SJCRH30 (cell line): ENCODE measurements at regions not wholly inside any gene's neighbourhood (a gene's known extent, or its start where the extent isn't known, plus 50 kb on each side); places are given as distances from the start of the nearest gene placed in this dataset.

Experiments used
- DNase-seq, 2 experiments: peaks; one replicate each; pipeline ENCODE4 v3.0.0-alpha.2; 2015 to 2020
- H3K27ac ChIP-seq: fragments of 250-450 bp; sonication (Bioruptor Pico); 2 replicates; pipeline ENCODE4 v1.5.1; 2020; ENCODE audit warnings: mild to moderate bottlenecking, moderate library complexity
- H3K27me3 ChIP-seq: fragments of 250-450 bp; sonication (Bioruptor Pico); 2 replicates; pipeline ENCODE4 v1.5.1; 2020; ENCODE audit warnings: mild to moderate bottlenecking, moderate library complexity
- H3K36me3 ChIP-seq: fragments of 250-450 bp; sonication (Bioruptor Pico); 2 replicates; pipeline ENCODE4 v1.5.1; 2020; ENCODE audit warnings: mild to moderate bottlenecking, moderate library complexity
- H3K4me1 ChIP-seq: fragments of 250-450 bp; sonication (Bioruptor Pico); 2 replicates; pipeline ENCODE4 v1.5.1; 2020; ENCODE audit warnings: mild to moderate bottlenecking, moderate library complexity
- H3K4me3 ChIP-seq: fragments of 250-450 bp; sonication (Bioruptor Pico); 2 replicates; pipeline ENCODE4 v1.5.1; 2020; ENCODE audit warnings: mild to moderate bottlenecking, moderate library complexity
- H3K9me3 ChIP-seq: fragments of 250-450 bp; sonication (Bioruptor Pico); replicated peaks from 2 replicates; pipeline ENCODE4 v1.5.1; 2020; ENCODE audit warnings: mild to moderate bottlenecking, moderate library complexity

- DNase-seq = peak; percentile 28 to 66
- Histone ChIP-seq H3K36me3 (no peaks in the 10 kb centered on the region), H3K9me3 (no peaks in the 10 kb centered on the region), H3K27me3 (no peaks in the 10 kb centered on the region), H3K4me1 (peaks cover 40% of the 10 kb centered on the region), H3K4me3 (no peak overlapping the region), H3K27ac (peak overlapping the region; percentile 89)
These were observed 149.7 kb upstream of the NPHP3 start for GRCh38 chr3:132871956-132872355.

DNA sequence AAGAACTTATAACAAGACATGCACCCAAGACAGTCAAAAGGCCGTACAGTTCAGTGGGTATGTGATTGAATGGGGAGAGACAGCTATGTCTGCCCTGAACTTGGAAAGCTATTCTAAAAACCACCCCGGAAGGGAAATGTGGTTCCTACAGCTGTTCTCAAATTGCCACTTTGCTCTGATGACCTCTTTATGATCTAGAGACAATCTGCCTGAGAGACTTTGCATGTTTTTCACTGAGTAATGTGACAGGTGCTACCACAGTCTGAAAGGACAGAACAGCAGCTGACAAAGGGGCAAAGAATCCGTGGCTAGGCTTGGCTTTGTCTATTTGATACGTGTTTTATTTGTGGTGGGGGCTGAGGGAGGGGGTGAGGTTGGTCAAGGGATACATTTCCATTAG is 148.3 kb upstream of the NPHP3 start:
- peaks cover 40% of the 10 kb centered on the region for H3K4me1 ChIP-seq
- no peak overlapping the region for H3K4me3 ChIP-seq
- no peaks in the 10 kb centered on the region for H3K9me3 ChIP-seq
- peak overlapping the region; percentile 89 for H3K27ac ChIP-seq
- no peaks in the 10 kb centered on the region for H3K36me3 ChIP-seq
- no peaks in the 10 kb centered on the region for H3K27me3 ChIP-seq
- peak; percentile 91 to 98 for DNase-seq

DNA sequence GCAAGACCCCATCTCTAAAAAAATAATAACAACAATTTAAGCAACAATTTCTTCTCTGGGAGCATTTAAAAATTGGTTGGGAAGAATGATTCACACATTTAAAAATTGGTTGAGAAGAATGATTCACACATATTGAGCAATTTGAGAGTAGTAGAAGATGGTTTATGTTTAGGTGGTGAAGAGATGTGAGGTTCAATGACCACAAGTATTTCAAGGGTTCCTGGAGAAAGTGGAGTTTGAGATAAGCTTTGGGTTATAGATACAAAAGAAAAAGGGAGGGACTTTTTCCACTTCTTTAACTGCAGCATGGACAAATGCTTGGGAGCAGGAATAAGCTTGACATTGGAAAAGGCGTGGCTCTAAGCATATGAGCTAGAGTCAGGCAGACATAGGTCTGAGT is 145.7 kb upstream of the NPHP3 start:
- H3K27me3 ChIP-seq = no peaks in the 10 kb centered on the region
- no peak overlapping the region for H3K27ac ChIP-seq
- H3K9me3 ChIP-seq = no peaks in the 10 kb centered on the region
- peaks cover 32% of the 10 kb centered on the region for H3K4me1 ChIP-seq
- no peak for DNase-seq
- no peaks in the 10 kb centered on the region for H3K36me3 ChIP-seq
- no peak overlapping the region for H3K4me3 ChIP-seq

DNA sequence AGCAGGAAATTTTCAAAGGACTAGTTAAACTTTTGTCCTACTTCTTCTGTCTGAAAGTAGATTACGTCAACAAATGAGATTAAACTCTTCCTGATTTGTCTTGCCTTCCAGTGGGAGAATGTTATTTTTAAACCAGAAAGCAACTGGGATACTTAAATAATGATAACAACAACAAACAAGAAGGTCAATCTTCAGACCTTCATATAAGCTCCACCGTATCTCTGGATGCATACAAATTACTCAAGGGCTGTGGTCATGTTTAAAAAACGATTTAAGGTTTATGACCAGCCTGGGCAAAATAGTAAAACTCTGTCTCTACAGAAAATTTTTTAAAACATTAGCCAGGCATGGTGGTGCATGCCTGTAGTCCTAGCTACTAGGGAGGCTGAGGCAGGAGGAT is 145.3 kb upstream of the NPHP3 start:
- no peak for DNase-seq
- Histone ChIP-seq H3K27me3 (no peaks in the 10 kb centered on the region), H3K36me3 (no peaks in the 10 kb centered on the region), H3K4me3 (no peak overlapping the region), H3K27ac (no peak overlapping the region), H3K4me1 (peaks cover 28% of the 10 kb centered on the region), H3K9me3 (no peaks in the 10 kb centered on the region)

GRCh38 chr3:132857317-132857716 is 135.1 kb upstream of the NPHP3 start:
- no peak overlapping the region for H3K27ac ChIP-seq

DNA sequence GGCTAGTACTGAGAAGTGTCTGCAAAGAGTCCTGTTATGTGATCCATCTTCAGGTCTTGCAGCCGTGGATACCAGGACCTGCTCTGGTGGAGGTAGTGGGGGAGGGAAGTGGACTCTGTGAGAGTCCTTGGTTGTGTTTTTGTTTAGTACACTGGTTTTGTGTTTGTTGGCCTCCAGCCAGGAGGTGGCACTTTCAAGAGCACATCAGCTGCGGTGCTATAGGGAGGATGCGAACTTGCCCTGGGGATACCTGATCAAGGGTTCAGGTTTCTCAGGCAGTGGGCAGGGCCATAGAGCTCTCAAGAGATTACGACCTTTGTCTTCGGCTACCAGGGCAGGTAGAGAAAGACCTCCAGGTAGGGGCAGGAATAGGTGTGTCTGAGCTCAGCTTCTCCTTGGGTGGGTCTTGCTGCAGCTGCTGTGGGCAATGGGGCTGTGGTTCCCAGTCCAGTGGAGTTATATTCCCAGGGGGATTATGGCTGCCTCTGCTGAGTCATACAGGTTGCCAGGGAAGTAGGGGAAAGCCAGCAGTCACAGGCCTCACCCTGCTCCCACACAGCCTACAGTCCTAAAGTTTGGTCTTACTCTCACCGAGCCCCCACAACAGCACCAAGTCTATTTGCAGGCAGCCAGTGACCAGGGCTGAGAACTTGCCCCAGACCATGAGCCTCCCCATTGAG is 132.8 kb upstream of the NPHP3 start:
- Histone ChIP-seq H3K4me1 (peaks cover 24% of the 10 kb centered on the region), H3K4me3 (no peak overlapping the region), H3K36me3 (no peaks in the 10 kb centered on the region), H3K9me3 (no peaks in the 10 kb centered on the region; the same call in 1 of the 2 replicates), H3K27ac (no peak overlapping the region), H3K27me3 (no peaks in the 10 kb centered on the region)
- DNase-seq = peak; percentile 63 to 67

More at GRCh38 chr3:132857317-132857716, 135.1 kb upstream of the NPHP3 start:
- no peak for DNase-seq
- no peak overlapping the region for H3K4me3 ChIP-seq
- no peaks in the 10 kb centered on the region for H3K27me3 ChIP-seq
- peaks cover 24% of the 10 kb centered on the region for H3K4me1 ChIP-seq
- no peaks in the 10 kb centered on the region for H3K9me3 ChIP-seq
- no peaks in the 10 kb centered on the region for H3K36me3 ChIP-seq

DNA sequence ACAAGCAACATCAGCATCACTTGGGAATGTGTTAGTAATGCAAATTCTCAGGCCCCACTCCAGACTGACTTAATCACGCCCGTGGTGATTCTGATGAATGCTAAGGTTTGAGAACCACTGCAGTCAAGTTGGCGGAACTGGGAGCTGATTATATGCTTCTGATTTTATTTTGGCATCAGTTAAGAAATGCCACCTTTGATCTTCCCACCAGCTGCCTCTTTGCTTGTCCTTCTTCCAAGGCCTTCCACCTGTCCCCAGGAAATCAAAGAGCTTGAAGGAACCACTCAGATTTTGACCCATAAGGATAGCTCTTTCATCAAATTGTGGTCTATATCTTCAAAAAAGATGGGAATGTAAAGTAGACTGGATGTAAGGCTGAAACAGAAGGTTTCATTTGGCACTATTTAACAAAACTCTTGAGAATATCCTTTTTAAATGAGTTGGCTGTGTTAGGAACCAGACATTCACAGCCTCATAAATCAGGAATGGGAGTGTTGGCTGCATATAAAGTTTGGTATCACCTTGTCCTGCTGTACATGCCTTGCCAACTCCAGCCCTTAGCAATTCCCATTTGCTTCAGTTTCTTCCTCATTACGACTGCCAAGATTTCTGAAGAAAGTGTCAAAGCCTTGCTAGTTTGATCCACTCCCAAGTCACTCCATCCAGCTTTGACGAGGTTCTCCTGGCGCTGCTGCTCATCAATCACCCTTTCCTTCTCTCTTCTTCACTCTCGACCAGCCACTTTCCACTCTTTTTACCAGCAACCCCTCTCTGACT is 125.8 kb upstream of the NPHP3 start:
- H3K36me3 ChIP-seq = no peaks in the 10 kb centered on the region
- DNase-seq = peak in 1 of 2 experiments; percentile 45
- H3K27ac ChIP-seq = no peak overlapping the region
- H3K27me3 ChIP-seq = no peaks in the 10 kb centered on the region
- H3K9me3 ChIP-seq = no peaks in the 10 kb centered on the region; the same call in 1 of the 2 replicates
- peaks cover 15% of the 10 kb centered on the region for H3K4me1 ChIP-seq
- H3K4me3 ChIP-seq = no peak overlapping the region

DNA sequence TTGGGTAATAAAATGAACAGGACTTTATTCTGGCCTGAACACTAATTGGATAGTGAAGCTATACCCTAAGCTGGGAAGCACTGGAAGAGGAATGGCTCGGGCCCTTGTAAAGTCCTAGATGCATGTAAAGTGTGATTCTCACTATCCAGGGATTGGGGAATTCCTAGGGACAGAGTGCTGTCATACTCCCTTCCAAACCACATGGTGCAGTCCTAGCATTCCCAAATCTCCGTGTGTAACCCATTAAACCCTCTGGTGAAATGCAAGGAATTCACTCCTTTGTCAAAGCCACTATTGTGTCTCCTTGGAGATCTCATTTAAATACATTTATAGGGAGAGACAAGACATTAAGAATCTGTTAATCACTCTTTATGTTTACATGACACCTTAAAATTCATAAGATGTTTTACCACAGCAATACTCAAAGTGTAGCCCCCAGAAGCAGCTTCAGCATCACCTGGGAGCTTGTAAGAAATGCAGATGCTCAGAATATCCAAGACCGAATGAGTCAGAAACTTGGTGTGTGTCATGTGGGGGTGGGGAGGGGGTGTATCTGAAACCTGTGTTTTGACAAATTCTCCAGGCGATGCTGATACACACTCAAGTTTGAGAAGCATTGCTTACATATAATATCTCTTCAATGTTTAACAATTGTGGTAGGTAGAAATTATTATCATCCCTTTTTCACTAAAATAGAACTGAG is 121.8 kb upstream of the NPHP3 start:
- DNase-seq = no peak
- no peaks in the 10 kb centered on the region for H3K36me3 ChIP-seq
- H3K27me3 ChIP-seq = no peaks in the 10 kb centered on the region
- H3K9me3 ChIP-seq = no peaks in the 10 kb centered on the region
- no peak overlapping the region for H3K4me3 ChIP-seq
- H3K4me1 ChIP-seq = peaks cover 39% of the 10 kb centered on the region
- H3K27ac ChIP-seq = no peak overlapping the region

DNA sequence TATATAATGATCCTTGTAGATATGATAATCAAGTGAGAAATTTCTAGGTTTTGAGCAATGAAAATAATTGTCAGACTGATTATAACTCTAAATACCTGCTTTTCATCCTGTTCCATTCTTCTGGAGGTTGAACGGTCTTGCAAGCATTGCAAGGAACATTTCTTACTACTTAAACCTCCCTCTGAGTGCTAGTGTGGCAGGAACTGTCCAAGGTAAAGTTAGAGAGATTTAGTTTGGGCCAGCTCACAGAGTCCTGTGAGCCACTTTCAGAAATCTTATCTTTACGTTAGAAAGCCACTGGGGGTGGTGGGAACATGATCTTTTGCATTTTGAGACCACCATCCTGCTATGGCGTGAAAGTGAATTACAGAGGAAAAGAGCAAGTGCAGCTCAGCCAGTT is 121.1 kb upstream of the NPHP3 start:
- no peak for DNase-seq
- Histone ChIP-seq H3K27me3 (no peaks in the 10 kb centered on the region), H3K9me3 (no peaks in the 10 kb centered on the region), H3K27ac (no peak overlapping the region), H3K4me1 (peaks cover 39% of the 10 kb centered on the region), H3K4me3 (no peak overlapping the region), H3K36me3 (no peaks in the 10 kb centered on the region)

DNA sequence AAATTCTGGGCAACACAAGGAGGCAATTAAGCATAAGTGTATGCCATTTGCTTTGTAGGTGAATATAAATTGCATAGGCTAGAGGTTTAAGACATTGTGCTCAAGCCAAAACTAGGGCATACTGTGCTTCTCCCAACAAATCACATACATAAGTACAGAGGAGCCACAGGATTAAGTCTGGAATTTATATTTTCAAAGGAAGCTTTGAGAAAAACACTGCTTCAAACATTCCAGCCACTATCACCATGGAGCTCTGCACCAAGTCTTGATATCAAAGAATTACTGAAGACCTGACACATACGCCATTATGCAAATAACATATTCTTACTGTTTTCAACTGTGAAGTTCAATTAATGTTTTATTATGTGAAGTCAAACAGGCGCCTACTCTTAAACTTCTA is 119.4 kb upstream of the NPHP3 start:
- no peaks in the 10 kb centered on the region for H3K9me3 ChIP-seq
- H3K4me1 ChIP-seq = peaks cover 31% of the 10 kb centered on the region
- no peak overlapping the region; the same call in 1 of the 2 replicates for H3K27ac ChIP-seq
- no peak overlapping the region for H3K4me3 ChIP-seq
- peak in 1 of 2 experiments; percentile 47 for DNase-seq
- H3K27me3 ChIP-seq = no peaks in the 10 kb centered on the region
- H3K36me3 ChIP-seq = no peaks in the 10 kb centered on the region

GRCh38 chr3:132840201-132840700 is 118.0 kb upstream of the NPHP3 start:
- no peaks in the 10 kb centered on the region for H3K36me3 ChIP-seq
- H3K4me1 ChIP-seq = peaks cover 31% of the 10 kb centered on the region
- H3K27ac ChIP-seq = peak overlapping the region; percentile 87

DNA sequence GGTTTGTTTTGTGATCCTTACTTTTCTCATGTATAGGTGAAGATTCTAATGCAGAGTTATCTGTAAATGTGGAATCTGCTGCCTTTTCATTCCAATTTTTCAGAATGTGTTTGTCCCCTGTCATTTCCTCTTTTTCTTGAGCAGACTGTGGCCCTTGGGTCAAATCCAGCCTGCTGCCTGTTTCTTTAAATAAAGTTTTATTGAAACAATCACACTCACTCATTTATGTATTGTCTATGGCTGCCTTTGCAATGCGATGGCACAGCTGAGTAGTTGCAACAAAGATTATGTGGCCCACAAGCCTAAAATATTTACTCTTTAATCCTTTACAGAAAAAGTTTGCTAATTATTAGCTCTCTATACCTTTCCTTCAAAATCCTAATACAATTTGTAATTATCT is 116.3 kb upstream of the NPHP3 start:
- H3K4me3 ChIP-seq = no peak overlapping the region
- peaks cover 43% of the 10 kb centered on the region for H3K4me1 ChIP-seq
- no peak overlapping the region for H3K27ac ChIP-seq
- DNase-seq = no peak
- H3K9me3 ChIP-seq = no peaks in the 10 kb centered on the region
- no peaks in the 10 kb centered on the region for H3K27me3 ChIP-seq
- H3K36me3 ChIP-seq = no peaks in the 10 kb centered on the region

More at GRCh38 chr3:132840201-132840700, 118.0 kb upstream of the NPHP3 start:
- no peaks in the 10 kb centered on the region for H3K9me3 ChIP-seq
- H3K4me3 ChIP-seq = no peak overlapping the region
- DNase-seq = no peak
- no peaks in the 10 kb centered on the region for H3K27me3 ChIP-seq

DNA sequence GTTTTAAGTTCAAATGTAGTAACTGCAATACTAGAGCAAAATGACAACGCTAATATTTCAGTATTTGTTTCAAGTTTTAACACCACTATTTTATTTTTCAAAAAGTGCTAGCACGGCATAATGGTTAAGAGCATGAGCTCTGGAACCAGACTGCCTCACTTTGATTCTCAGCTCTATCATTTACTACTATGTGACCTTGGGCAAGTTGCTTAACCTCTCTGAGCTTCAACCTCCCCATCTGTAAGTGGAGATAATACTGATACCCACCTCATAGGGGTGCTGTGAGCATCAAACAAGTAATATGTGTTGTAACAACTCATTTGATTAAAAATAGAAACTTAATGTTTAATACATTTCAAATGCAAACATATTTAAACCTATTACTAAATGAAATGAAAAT is 115.4 kb upstream of the NPHP3 start:
- H3K27ac ChIP-seq = no peak overlapping the region
- no peak for DNase-seq
- H3K27me3 ChIP-seq = no peaks in the 10 kb centered on the region
- no peaks in the 10 kb centered on the region for H3K36me3 ChIP-seq
- H3K4me3 ChIP-seq = no peak overlapping the region
- no peaks in the 10 kb centered on the region for H3K9me3 ChIP-seq
- peaks cover 43% of the 10 kb centered on the region for H3K4me1 ChIP-seq

- H3K4me3 ChIP-seq = no peak overlapping the region
- no peaks in the 10 kb centered on the region for H3K9me3 ChIP-seq
These were observed 112.1 kb upstream of the NPHP3 start for GRCh38 chr3:132834356-132834755.

DNA sequence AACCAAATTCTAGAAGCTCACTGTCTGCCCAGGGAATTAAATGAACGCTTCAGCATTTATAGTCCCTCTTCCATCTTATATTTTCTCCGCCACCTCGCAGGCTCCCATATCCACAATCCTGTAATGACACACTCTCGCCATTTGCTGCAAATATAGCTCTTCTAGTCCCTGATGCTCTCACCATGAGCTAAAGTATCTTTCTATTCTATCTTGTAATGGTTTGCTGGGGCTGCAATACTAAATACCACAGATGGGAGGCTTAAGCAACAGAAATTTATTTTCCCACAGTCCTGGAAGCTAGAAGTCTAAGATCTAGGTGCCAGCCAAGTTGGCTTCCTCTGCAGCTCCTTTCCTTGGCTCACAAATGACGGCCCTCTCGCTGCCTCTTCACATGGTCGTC is 106.9 kb upstream of the NPHP3 start:
- H3K4me3 ChIP-seq = no peak overlapping the region
- H3K4me1 ChIP-seq = peaks cover 8% of the 10 kb centered on the region
- no peak for DNase-seq
- no peaks in the 10 kb centered on the region for H3K36me3 ChIP-seq
- H3K27ac ChIP-seq = no peak overlapping the region
- no peaks in the 10 kb centered on the region for H3K27me3 ChIP-seq
- H3K9me3 ChIP-seq = no peaks in the 10 kb centered on the region

More at GRCh38 chr3:132834356-132834755, 112.1 kb upstream of the NPHP3 start:
- peak; percentile 39 to 79 for DNase-seq
- Histone ChIP-seq H3K27ac (peak overlapping the region; percentile 78), H3K36me3 (no peaks in the 10 kb centered on the region), H3K27me3 (no peaks in the 10 kb centered on the region), H3K4me1 (peaks cover 20% of the 10 kb centered on the region)
